MG63 (cell line): ENCODE measurements at regions not wholly inside any gene's neighbourhood (a gene's known extent, or its start where the extent isn't known, plus 50 kb on each side); places are given as distances from the start of the nearest gene placed in this dataset.
"Not testable (repeated sequence)": the region's sequence is repeated elsewhere in the genome, so short reads cannot be mapped to it uniquely, and the experiment has no call there.

Experiments used
- DNase-seq: peaks from one replicate; pipeline ENCODE4 v3.0.0-alpha.2; 2020
- H3K27me3 ChIP-seq: fragments of 250-450 bp; sonication (Bioruptor Pico); 2 replicates; pipeline ENCODE4 v1.5.1; 2020; ENCODE audit warnings: mild to moderate bottlenecking, moderate library complexity
- H3K36me3 ChIP-seq: fragments of 250-450 bp; sonication (Bioruptor Pico); 2 replicates; pipeline ENCODE4 v1.5.1; 2020; ENCODE audit warnings: mild to moderate bottlenecking, moderate library complexity
- H3K4me3 ChIP-seq: fragments of 250-450 bp; sonication (Bioruptor Pico); 2 replicates; pipeline ENCODE4 v1.5.1; 2020; ENCODE audit warnings: mild to moderate bottlenecking, moderate library complexity
- H3K9me3 ChIP-seq: fragments of 250-450 bp; sonication (Bioruptor Pico); 2 replicates; pipeline ENCODE4 v1.5.1; 2020; ENCODE audit warnings: mild to moderate bottlenecking, moderate library complexity

GRCh38 chr5:111967463-111967862 is 210.5 kb upstream of the NREP start:
- Histone ChIP-seq H3K4me3 (no peak overlapping the region), H3K9me3 (peaks cover 3% of the 10 kb centered on the region; the same call in 1 of the 2 replicates), H3K36me3 (no peaks in the 10 kb centered on the region), H3K27me3 (no peaks in the 10 kb centered on the region)
- no peak for DNase-seq

GRCh38 chr5:111966290-111966689 is 209.3 kb upstream of the NREP start:
- Histone ChIP-seq H3K27me3 (no peaks in the 10 kb centered on the region), H3K9me3 (peaks cover 3% of the 10 kb centered on the region; the same call in 1 of the 2 replicates), H3K36me3 (no peaks in the 10 kb centered on the region), H3K4me3 (no peak overlapping the region)
- DNase-seq = no peak

GRCh38 chr5:111963555-111963954 is 206.6 kb upstream of the NREP start:
- DNase-seq = no peak
- Histone ChIP-seq H3K4me3 (no peak overlapping the region), H3K27me3 (no peaks in the 10 kb centered on the region), H3K36me3 (no peaks in the 10 kb centered on the region), H3K9me3 (peaks cover 3% of the 10 kb centered on the region; the same call in 1 of the 2 replicates)

GRCh38 chr5:111962906-111963305 is 205.9 kb upstream of the NREP start:
- Histone ChIP-seq H3K9me3 (peaks cover 3% of the 10 kb centered on the region; the same call in 1 of the 2 replicates), H3K4me3 (no peak overlapping the region), H3K36me3 (no peaks in the 10 kb centered on the region), H3K27me3 (no peaks in the 10 kb centered on the region)
- no peak for DNase-seq

GRCh38 chr5:111961862-111962261 is 204.9 kb upstream of the NREP start:
- DNase-seq = no peak
- Histone ChIP-seq H3K9me3 (peaks cover 3% of the 10 kb centered on the region; the same call in 1 of the 2 replicates), H3K27me3 (no peaks in the 10 kb centered on the region), H3K36me3 (no peaks in the 10 kb centered on the region), H3K4me3 (no peak overlapping the region)

GRCh38 chr5:111960476-111961215 is 203.7 kb upstream of the NREP start:
- Histone ChIP-seq H3K36me3 (no peaks in the 10 kb centered on the region), H3K9me3 (peaks cover 3% of the 10 kb centered on the region; the same call in 1 of the 2 replicates)

GRCh38 chr5:111958851-111959250 is 201.9 kb upstream of the NREP start:
- peaks cover 3% of the 10 kb centered on the region; the same call in 1 of the 2 replicates for H3K9me3 ChIP-seq

More at GRCh38 chr5:111960476-111961215, 203.7 kb upstream of the NREP start:
- Histone ChIP-seq H3K27me3 (no peaks in the 10 kb centered on the region), H3K4me3 (no peak overlapping the region)
- DNase-seq = peak; percentile 48

GRCh38 chr5:111956765-111957164 is 199.8 kb upstream of the NREP start:
- H3K27me3 ChIP-seq, DNase-seq, H3K36me3 ChIP-seq, H3K4me3 ChIP-seq, H3K9me3 ChIP-seq: not testable (repeated sequence)

More at GRCh38 chr5:111958851-111959250, 201.9 kb upstream of the NREP start:
- DNase-seq = no peak
- Histone ChIP-seq H3K27me3 (no peaks in the 10 kb centered on the region), H3K36me3 (no peaks in the 10 kb centered on the region), H3K4me3 (no peak overlapping the region)

- Histone ChIP-seq H3K9me3 (no peaks in the 10 kb centered on the region), H3K36me3 (no peaks in the 10 kb centered on the region), H3K4me3 (no peak overlapping the region), H3K27me3 (no peaks in the 10 kb centered on the region)
- no peak for DNase-seq
Observed at GRCh38 chr5:111954516-111955395, 197.8 kb upstream of the NREP start.

GRCh38 chr5:111953351-111954127 is 196.5 kb upstream of the NREP start:
- no peak for DNase-seq
- H3K4me3 ChIP-seq = no peak overlapping the region

GRCh38 chr5:111952555-111952954 is 195.6 kb upstream of the NREP start:
- Histone ChIP-seq H3K9me3 (no peaks in the 10 kb centered on the region), H3K36me3 (no peaks in the 10 kb centered on the region), H3K4me3 (no peak overlapping the region), H3K27me3 (no peaks in the 10 kb centered on the region)
- DNase-seq = no peak

More at GRCh38 chr5:111953351-111954127, 196.5 kb upstream of the NREP start:
- Histone ChIP-seq H3K27me3 (no peaks in the 10 kb centered on the region), H3K36me3 (no peaks in the 10 kb centered on the region), H3K9me3 (no peaks in the 10 kb centered on the region)

- H3K9me3 ChIP-seq = no peaks in the 10 kb centered on the region
- no peak overlapping the region for H3K4me3 ChIP-seq
- no peaks in the 10 kb centered on the region for H3K27me3 ChIP-seq
- no peak for DNase-seq
- no peaks in the 10 kb centered on the region for H3K36me3 ChIP-seq
Observed at GRCh38 chr5:111950660-111951059, 193.7 kb upstream of the NREP start.

GRCh38 chr5:111948092-111948841 is 191.3 kb upstream of the NREP start:
- Histone ChIP-seq H3K9me3 (no peaks in the 10 kb centered on the region), H3K4me3 (no peak overlapping the region), H3K36me3 (no peaks in the 10 kb centered on the region), H3K27me3 (no peaks in the 10 kb centered on the region)
- no peak for DNase-seq

GRCh38 chr5:111946556-111946955 is 189.6 kb upstream of the NREP start:
- Histone ChIP-seq H3K27me3 (no peaks in the 10 kb centered on the region), H3K4me3 (no peak overlapping the region), H3K9me3 (no peaks in the 10 kb centered on the region), H3K36me3 (no peaks in the 10 kb centered on the region)
- DNase-seq = no peak

GRCh38 chr5:111945535-111945934 is 188.5 kb upstream of the NREP start:
- H3K4me3 ChIP-seq = no peak overlapping the region
- no peaks in the 10 kb centered on the region for H3K27me3 ChIP-seq
- H3K36me3 ChIP-seq = no peaks in the 10 kb centered on the region
- DNase-seq = no peak
- H3K9me3 ChIP-seq = no peaks in the 10 kb centered on the region
